Right atrium auricular region (tissue), 2 donors: ENCODE measurements at regions not wholly inside any gene's neighbourhood (a gene's known extent, or its start where the extent isn't known, plus 50 kb on each side); places are given as distances from the start of the nearest gene placed in this dataset.
"Not testable (repeated sequence)": the region's sequence is repeated elsewhere in the genome, so short reads cannot be mapped to it uniquely, and the experiment has no call there.

Source experiments
- DNase-seq: peaks from one replicate; pipeline ENCODE4 v3.0.0-alpha.2; 2019; ENCODE audit warnings: low spot score
- H3K27ac ChIP-seq, 2 donors: fragments of 200-600 bp; sonication (generic); 1 replicate in 1 of 2; 2 replicates in 1 of 2; pipeline ENCODE4 v1.5.1; 2016 to 2019
- H3K27me3 ChIP-seq, 2 donors: fragments of 200-600 bp; sonication (generic); one replicate each; pipeline versions ENCODE4 v1.5.1 to v1.6.0; 2017 to 2019
- H3K36me3 ChIP-seq: fragments of 200-600 bp; sonication (generic); one replicate; pipeline ENCODE4 v1.5.1; 2016
- H3K4me1 ChIP-seq, 2 donors: fragments of 200-600 bp; sonication (generic); one replicate each; pipeline versions ENCODE4 v1.5.1 to v1.6.0; 2017 to 2019
- H3K4me3 ChIP-seq, 2 donors: fragments of 200-600 bp; sonication (generic); 1 replicate in 1 of 2; 2 replicates in 1 of 2; pipeline ENCODE4 v1.5.1; 2017 to 2019; ENCODE audit warnings: mild to moderate bottlenecking in 1 of 2, moderate library complexity in 1 of 2
- H3K9me3 ChIP-seq, 2 donors: fragments of 200-600 bp; sonication (generic); one replicate each; pipeline ENCODE4 v1.5.1; 2019
- CTCF ChIP-seq, 2 donors: fragments of 200-600 bp; sonication (generic); IDR thresholded peaks; one replicate each; pipeline ENCODE4 v1.5.1; 2019; ENCODE audit warnings: antibody characterized with exemption in 2 of 2

DNA sequence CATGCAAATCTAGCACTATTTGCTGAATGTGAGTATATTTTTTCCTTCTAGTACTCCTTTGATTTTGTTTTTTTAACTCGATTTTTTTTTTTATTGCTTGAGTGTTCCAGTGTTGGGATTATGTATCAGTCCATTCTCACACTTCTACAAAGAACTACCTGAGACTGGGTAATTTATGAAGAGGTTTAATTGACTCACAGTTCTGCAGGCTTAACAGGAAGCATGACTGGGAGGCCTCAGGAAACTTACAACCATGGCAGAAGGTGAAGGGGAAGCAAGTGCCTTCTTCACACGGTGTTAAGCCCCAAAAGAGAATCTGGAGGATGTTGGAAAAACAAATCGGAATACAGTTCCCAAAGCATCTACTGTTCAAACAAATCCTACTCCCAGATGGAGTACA is 69.1 kb downstream of the ZNF518B start:
- not testable (repeated sequence) for H3K4me3 ChIP-seq, H3K36me3 ChIP-seq, DNase-seq, H3K27ac ChIP-seq, H3K4me1 ChIP-seq, H3K27me3 ChIP-seq
- peaks cover 0 to 13% of the 10 kb centered on the region in 2 donors for H3K9me3 ChIP-seq

DNA sequence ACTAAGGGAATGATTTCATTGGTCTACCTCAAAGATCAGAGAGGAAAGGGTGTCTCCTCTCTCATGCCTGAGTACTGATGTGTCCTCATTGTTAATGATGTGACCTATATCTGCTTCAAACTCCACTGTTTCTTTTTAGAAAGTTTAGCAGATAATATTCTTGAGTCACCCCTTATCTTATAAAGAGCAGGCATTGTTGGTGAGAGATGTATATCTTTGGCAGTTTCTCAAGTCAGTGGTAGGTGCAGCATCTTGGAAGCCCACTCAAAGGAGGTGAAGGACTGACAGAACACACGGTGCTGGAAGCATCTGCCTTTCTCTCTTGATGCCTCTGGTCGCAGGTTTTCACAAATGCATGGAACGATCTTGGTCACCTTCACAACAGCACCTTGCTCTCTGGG is 71.2 kb downstream of the ZNF518B start:
- Histone ChIP-seq H3K27ac (no peak overlapping the region), H3K4me3 (no peak overlapping the region), H3K4me1 (no peaks in the 10 kb centered on the region), H3K36me3 (no peaks in the 10 kb centered on the region), H3K9me3 (peaks cover 0 to 3% of the 10 kb centered on the region in 2 donors), H3K27me3 (no peaks in the 10 kb centered on the region)
- TF ChIP-seq CTCF (IDR thresholded peaks at IDR 0.05), result no peak
- DNase-seq, result no peak

DNA sequence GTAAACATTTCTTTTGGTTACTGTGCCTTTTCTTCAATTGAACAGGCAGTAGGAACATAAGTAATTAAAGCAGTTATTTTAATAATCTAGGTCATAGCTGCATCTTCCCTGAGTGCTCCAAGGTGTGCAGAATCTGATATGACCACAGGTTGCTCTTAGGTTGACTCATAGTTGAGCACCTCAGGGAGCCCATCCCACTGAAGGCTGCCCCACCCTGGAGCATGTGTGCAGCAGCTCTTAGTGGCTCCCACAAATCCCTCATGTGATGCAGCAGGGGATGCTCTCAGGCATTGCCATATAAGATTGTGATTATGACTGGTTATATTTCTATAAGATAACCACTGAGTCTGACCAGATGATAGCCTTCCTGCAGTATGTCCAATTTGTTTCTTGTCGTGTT is 72.3 kb downstream of the ZNF518B start:
- Histone ChIP-seq H3K4me1 (no peaks in the 10 kb centered on the region), H3K36me3 (no peaks in the 10 kb centered on the region), H3K9me3 (no peaks in the 10 kb centered on the region), H3K4me3 (no peak overlapping the region), H3K27ac (no peak overlapping the region), H3K27me3 (no peaks in the 10 kb centered on the region)
- no peak for DNase-seq
- TF ChIP-seq CTCF (IDR thresholded peaks at IDR 0.05), result no peak

DNA sequence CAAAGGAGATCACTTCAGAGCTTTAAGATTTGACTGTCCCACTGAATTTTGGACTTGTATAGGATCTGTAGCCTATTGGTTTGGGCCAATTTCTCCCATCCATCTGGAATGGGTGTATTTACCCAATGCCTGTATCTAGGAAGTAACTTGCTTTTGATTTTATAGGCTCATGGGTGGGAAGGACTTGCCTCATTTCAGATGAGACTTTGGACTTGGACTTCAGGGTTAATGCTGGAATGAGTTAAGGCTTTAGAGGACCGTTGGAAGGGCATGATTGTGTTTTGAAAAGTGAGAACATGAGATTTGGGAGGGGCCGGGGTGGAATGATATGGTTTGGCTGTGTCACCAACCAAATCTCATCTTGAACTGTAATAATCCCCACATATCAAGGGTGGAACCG is 73.8 kb downstream of the ZNF518B start:
- no peak for TF ChIP-seq CTCF (IDR thresholded peaks at IDR 0.05)
- H3K9me3 ChIP-seq, result no peaks in the 10 kb centered on the region
- no peak for DNase-seq
- no peaks in the 10 kb centered on the region for H3K27me3 ChIP-seq
- H3K27ac ChIP-seq, result no peak overlapping the region
- no peaks in the 10 kb centered on the region for H3K4me1 ChIP-seq
- H3K36me3 ChIP-seq, result no peaks in the 10 kb centered on the region
- no peak overlapping the region for H3K4me3 ChIP-seq

DNA sequence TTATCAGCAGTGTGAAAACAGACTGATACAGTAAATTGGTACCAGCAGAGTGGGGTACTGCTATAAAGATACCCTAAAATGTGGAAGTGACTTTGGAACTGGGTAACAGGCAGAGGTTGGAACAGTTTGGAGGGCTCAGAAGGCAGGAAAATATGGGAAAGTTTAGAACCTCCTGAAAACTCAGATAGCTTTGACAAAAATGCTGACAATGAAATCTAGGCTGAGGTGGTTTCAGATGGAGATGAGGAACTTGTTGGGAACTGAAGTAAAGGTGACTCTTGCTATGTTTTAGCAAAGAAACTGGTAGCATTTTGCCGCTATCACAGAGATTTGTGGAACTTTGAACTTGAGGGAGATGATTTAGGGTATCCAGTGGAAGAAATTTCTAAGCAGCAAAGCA is 75.1 kb downstream of the ZNF518B start:
- not testable (repeated sequence) for H3K4me1 ChIP-seq, H3K27ac ChIP-seq, H3K9me3 ChIP-seq, H3K36me3 ChIP-seq, DNase-seq, H3K4me3 ChIP-seq, H3K27me3 ChIP-seq

DNA sequence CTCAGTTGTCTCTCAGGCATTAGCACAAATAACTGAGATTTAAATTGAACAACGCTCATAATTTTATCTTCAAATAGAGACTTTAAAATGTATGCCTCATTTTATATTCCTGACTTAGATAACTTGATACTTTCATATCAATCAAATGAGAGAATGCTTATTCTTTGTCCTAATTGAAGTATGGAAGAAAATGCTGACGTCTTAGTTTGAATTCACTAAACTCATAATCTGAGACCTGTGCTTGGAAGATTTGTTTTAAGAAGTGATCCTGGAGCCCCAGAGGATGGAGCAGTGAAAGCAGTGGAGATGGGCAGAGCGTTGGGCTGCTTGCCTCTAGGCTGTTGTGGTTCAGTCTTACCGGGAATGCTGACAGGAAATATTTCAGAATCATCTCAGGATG is 76.1 kb downstream of the ZNF518B start:
- H3K9me3 ChIP-seq, result no peaks in the 10 kb centered on the region
- H3K27ac ChIP-seq, result no peak overlapping the region
- no peaks in the 10 kb centered on the region for H3K27me3 ChIP-seq
- no peaks in the 10 kb centered on the region for H3K4me1 ChIP-seq
- no peak for DNase-seq
- no peaks in the 10 kb centered on the region for H3K36me3 ChIP-seq
- no peak for TF ChIP-seq CTCF (IDR thresholded peaks at IDR 0.05)
- H3K4me3 ChIP-seq, result no peak overlapping the region

GRCh38 chr4:10380735-10381134 is 76.5 kb downstream of the ZNF518B start:
- no peak for DNase-seq
- Histone ChIP-seq H3K4me1 (no peaks in the 10 kb centered on the region), H3K36me3 (no peaks in the 10 kb centered on the region), H3K27ac (no peak overlapping the region), H3K27me3 (no peaks in the 10 kb centered on the region), H3K4me3 (no peak overlapping the region), H3K9me3 (no peaks in the 10 kb centered on the region)
- no peak for TF ChIP-seq CTCF (IDR thresholded peaks at IDR 0.05)
